ENCODE measurements at regions not wholly inside any gene's neighbourhood (a gene's known extent, or its start where the extent isn't known, plus 50 kb on each side); places are given as distances from the start of the nearest gene placed in this dataset.

GRCh38 chr6:169863710-169864109 is 112.3 kb downstream of the ERMARD start:
- in situ Hi-C loops (cut with MboI; ENCODE audit: low pct_unique_long_range_greater_than_20kb, low sequenced_read_pairs, unreplicated experiment), result no loop called here
- no peak for DNase-seq (ENCODE audit: low spot score)
- TF ChIP-seq, protein P1, sequence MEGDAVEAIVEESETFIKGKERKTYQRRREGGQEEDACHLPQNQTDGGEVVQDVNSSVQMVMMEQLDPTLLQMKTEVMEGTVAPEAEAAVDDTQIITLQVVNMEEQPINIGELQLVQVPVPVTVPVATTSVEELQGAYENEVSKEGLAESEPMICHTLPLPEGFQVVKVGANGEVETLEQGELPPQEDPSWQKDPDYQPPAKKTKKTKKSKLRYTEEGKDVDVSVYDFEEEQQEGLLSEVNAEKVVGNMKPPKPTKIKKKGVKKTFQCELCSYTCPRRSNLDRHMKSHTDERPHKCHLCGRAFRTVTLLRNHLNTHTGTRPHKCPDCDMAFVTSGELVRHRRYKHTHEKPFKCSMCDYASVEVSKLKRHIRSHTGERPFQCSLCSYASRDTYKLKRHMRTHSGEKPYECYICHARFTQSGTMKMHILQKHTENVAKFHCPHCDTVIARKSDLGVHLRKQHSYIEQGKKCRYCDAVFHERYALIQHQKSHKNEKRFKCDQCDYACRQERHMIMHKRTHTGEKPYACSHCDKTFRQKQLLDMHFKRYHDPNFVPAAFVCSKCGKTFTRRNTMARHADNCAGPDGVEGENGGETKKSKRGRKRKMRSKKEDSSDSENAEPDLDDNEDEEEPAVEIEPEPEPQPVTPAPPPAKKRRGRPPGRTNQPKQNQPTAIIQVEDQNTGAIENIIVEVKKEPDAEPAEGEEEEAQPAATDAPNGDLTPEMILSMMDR (IDR thresholded peaks at IDR 0.05; ENCODE audit: extremely low read depth, insufficient read depth, missing control alignments), result no peak

DNA sequence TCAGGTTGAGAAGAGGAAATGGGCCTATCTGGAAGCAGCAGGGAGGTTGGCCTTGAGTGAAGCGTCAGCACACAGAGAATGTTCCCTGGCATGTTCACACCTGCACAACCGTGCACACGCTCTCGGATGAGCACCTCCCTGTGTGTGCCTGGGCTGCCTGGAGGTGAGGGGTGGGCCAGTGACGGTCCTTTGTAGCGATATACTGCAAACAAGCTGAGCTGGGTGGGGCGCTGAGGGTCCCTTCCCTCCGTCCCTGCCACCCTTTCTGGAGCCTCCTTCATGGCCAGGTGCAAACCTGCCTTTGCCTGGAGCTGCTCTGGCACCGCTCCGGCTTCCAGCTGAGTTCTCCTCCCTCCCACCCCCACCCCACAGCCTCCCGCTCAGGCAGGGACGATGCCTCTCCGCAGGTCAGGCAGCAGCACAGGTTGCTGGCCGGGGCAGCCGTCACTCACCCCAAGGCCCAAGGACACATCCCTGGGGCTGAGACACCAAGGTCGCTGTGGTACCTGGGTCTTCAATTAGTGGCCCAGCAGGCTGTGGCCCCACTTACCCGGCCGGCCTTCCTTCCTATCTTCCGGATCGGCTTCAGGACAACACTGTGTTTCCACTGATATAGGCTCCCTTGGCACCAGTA is 111.6 kb downstream of the ERMARD start:
- no peak for DNase-seq (ENCODE audit: low spot score)
- TF ChIP-seq, protein P1 (IDR thresholded peaks at IDR 0.05; ENCODE audit: extremely low read depth, insufficient read depth, missing control alignments), result no peak
- in situ Hi-C loops (cut with MboI; ENCODE audit: low pct_unique_long_range_greater_than_20kb, low sequenced_read_pairs, unreplicated experiment), result no loop called here

DNA sequence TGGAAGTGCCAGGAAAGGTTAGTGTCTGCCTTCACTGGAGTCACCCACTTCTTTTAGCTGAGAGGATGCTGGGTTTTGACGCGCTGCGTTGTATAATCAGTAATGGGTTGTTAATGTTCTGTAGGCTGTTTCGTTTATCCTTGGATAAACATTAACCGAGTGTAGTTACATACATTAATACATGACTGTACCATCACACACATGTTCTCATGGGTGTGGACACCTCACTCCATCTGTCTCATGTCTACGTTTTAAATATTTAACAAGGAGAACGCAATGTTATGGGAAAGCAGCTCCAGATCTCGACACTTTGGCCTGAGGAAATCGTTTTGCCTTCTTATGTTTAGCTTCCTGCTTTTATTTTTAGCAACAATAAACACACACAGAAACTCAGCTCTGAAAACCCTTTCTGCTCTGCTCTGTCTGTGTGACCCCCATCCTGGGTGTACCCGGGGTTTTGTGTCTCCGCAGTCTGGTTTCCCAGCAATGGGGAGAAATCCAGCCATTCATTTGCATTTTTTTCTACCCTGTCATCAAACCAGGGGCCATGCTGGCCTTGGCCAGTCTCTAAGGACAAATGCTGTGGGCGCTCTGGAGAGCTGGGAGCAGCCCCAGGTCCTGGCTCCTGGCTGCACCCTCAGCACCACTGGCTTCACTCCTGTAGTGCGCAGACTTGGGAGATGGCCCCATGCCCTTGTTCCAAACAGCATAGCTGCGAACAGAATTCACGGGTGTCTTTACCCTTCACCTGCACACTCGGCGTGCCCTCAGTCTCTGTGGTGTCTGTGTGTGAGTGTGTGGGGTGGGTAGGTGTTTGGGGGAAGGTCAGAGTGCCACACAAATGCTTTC is 110.8 kb downstream of the ERMARD start:
- TF ChIP-seq, protein P1 (IDR thresholded peaks at IDR 0.05; ENCODE audit: extremely low read depth, insufficient read depth, missing control alignments), result no peak
- DNase-seq (ENCODE audit: low spot score), result no peak
- in situ Hi-C loops (cut with MboI; ENCODE audit: low pct_unique_long_range_greater_than_20kb, low sequenced_read_pairs, unreplicated experiment), result no loop called here

DNA sequence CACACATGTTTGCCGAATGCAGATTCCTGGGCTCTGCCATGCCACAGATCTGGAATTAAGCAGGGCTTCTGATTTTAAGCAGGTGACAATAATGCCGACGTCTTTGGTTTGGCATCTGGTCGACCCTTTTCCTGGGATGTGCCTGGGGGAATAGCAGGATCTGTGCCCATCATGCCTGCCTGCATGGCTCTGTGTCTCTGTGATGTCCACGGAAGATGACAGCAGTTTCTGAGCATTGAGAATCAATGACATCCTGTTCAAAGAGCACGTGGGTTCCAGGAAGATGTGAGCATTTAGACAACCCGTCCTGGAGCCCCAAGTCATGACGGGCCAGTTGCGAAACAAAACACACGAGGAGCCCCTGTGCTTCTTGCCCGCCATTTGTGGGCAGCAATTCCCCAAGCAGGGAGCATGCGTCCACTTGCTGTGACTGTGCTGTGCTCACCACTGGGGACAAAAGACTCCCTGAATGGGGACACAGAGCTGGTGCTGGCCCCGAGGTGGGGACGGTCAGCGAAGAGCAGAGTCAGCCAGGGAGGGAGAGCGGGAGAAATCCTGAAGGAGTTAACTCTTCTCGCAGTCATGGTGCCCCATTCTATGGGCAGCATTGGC is 110.1 kb downstream of the ERMARD start:
- no peak for DNase-seq (ENCODE audit: low spot score)
- TF ChIP-seq, protein P1 (IDR thresholded peaks at IDR 0.05; ENCODE audit: extremely low read depth, insufficient read depth, missing control alignments), result no peak
- in situ Hi-C loops (cut with MboI; ENCODE audit: low pct_unique_long_range_greater_than_20kb, low sequenced_read_pairs, unreplicated experiment), result no loop called here

DNA sequence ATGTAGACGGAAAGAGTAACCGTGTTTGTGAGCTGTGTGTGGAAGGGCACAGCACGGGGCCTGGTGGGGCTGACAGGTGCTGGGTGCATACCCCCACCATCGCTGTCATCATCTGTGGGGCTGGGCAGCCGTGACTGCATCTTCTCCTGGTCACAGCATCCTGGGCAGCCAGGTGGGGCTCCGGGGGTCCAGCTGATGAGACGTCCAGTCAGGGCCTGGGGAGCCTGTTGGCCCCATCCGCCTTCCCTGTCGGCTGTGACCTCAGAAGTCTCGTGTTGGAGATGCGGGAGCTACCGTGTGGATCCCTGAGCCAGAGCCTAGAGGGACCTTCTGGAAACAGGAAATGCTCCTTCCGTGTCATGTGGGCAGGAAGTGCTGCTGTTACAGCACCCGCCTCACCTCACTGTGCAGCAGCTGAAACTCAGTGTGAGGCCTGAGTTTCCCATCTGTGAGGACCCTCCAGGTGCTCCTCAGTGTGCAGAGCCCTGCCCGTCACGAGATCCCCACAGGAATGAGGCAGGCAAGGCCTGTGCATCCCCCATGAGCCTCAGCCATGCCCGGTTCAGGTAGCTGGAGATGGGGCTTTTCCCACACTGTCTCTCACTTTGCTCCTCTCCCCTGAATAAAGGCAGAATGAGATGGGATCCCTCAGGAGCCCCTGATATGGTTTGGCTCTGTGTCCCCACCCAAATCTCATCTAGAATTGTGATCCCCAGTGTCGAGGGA is 108.7 kb downstream of the ERMARD start:
- TF ChIP-seq, protein P1 (IDR thresholded peaks at IDR 0.05; ENCODE audit: extremely low read depth, insufficient read depth, missing control alignments), result no peak
- DNase-seq (ENCODE audit: low spot score), result no peak
- in situ Hi-C loops (cut with MboI; ENCODE audit: low pct_unique_long_range_greater_than_20kb, low sequenced_read_pairs, unreplicated experiment), result no loop called here

DNA sequence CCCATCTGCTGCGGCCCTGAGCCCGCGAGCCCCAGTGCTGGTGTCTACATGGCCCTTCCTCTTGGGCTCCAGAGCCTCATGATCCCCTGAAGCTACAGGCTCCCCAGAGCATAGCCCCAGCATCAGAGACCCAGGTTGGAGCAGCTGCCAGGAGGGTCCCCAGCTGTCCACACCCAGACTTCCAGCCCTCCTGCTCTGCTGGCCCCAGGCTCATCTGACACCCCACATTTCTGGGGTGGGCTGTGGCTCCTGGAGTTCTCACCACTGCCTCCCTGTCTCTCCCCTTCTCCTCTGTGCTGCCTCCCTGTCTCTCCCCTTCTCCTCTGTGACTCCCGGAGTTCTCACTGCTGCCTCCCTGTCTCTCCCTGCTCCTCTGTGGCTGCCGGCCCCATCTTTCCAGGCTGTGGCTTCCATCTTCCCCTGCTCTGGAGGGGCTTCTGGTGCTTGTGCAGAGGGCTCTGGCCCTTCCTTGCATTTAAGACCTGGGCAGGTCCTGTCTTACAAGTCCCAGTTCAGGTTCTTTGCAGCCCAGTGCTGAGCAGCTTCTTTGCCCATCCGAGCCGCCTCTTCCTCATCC is 108.1 kb downstream of the ERMARD start:
- TF ChIP-seq, protein P1 (IDR thresholded peaks at IDR 0.05; ENCODE audit: extremely low read depth, insufficient read depth, missing control alignments), result no peak
- no peak for DNase-seq (ENCODE audit: low spot score)
- in situ Hi-C loops (cut with MboI; ENCODE audit: low pct_unique_long_range_greater_than_20kb, low sequenced_read_pairs, unreplicated experiment), result no loop called here

Measured in GM13977 (cell line).